ENCODE measurements at regions not wholly inside any gene's neighbourhood (a gene's known extent, or its start where the extent isn't known, plus 50 kb on each side); places are given as distances from the start of the nearest gene placed in this dataset.
A peak's percentile ranks its signal among the peaks of the same experiment; 100 is the strongest.
"Not testable (repeated sequence)": the region's sequence is repeated elsewhere in the genome, so short reads cannot be mapped to it uniquely, and the experiment has no call there.

DNA sequence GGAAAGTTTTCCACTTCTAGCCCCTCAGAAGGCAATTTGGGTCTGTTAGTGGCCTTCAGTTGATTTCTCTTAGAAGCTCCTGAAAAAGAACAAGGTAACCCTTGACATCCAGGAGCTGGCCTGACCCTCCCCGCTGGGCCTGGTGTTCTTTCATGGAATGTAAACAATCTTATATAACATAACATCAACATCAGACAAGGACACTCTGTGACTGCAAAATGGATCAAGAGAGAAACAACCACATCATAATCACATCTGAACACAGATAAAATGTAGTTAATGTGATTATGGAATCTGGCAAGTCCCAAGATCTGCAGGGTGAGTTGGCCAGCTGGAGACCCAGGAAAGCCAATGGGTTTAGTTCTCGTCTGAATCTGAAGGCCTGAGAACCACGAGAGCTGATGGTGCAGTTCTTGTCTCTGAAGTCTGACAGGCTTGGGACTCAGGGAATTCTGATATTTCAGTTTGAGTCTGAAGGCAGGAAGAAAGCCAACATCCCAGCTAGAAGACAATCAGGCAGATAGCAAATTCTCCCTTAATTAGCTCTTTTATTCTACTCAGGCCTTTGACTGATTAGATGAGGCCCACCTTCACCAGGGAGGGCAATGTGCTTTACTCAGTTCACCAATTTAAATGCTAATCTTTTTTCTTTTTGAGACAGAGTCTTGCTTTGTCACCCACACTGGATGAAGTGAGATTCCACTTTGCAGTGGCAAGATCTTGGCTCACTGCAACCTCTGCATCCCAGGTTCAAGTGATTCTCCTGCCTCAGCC is 91.4 kb upstream of the NAMPT start:
- no peak for DNase-seq (ENCODE audit: low read depth)

DNA sequence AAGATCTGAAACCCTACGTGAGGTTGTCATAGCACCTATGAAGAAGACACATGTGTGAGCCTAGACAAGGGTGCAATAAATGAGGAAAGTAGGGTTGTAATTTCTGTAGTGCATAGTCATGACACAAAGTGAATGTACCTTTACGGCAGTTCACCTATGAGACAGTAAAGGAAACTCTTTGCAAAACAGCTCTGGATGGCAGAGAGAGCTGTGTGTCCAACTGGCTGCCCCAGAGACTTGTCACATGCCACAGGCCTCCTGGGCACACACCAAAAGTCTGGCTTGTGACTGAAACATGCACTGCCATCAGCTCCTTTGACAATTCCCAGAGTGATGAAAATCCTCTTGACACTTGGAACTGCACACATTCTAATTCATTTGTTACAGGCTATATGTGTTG is 90.7 kb upstream of the NAMPT start:
- DNase-seq (ENCODE audit: low read depth), result no peak

DNA sequence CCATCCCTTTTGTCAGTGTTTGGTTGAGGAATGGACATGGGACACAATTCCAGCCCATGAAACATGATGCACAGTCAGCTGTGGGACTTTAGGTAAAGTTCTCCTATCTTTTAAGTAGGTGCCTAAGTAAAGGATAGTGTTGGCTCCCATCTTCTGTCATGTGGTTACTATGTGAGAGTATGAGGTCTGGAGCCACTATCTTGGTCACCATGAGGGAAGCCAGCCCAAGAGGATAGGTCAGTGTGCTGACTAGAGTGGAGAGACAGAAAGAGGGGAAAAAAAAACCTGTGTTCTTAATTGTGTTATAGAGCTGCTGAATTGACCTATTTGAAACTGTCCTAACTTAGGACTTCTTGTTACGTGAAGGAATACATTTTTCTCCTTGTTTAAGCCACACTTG is 89.7 kb upstream of the NAMPT start:
- no peak for DNase-seq (ENCODE audit: low read depth)

DNA sequence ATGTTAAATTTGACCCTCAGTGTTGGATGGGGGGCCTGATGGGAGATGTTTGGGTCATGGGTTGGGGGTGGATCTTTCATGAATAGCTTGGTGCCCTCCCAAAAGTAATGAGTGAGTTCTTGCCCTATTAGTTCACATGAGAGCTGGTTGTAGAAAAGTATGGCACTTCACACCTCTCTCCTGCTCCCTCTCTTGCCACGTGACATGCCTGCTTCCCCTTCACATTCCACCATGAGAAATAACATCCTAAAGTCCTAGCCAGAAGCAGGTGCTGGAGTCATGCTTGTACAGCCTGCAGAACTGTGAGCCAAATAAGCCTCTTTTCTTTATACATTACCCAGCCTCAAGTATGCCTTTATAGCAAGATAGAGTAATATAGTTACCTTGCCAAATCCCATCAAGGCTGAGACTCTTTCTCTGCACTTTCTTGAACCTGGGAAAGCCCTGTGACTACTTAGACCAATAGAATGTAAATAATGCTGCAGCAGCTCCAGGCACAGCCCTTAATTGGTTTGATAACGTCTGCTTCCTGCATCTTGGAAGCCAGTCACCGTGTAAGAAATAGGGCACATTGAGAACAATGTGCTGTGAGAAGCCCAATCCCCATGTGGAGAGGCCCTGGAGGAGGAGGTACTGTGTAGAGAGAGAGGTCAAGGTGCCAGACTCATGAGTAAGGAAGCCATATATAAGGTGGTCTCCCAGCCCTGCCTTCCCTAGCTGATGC is 88.0 kb upstream of the NAMPT start:
- no peak for DNase-seq (ENCODE audit: low read depth)

DNA sequence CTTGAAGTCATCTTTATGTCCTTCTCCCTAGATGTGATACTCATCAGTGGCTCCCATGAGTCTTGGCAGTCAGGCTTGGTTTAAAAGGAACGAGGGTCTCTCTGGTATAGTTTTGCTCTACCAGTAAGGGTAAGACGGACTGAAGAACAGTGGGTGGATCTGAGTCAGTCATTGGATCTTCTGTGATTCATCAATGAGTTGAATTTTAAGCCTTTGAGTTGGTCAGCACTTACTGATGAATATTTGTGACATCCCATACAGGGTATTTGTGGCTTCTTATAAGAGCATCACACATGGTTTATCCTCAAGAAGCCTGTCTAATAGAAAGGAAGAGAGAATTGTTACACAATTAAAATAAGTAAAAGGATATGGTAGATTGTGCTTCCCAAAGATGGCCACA is 87.3 kb upstream of the NAMPT start:
- DNase-seq (ENCODE audit: low read depth), result no peak

DNA sequence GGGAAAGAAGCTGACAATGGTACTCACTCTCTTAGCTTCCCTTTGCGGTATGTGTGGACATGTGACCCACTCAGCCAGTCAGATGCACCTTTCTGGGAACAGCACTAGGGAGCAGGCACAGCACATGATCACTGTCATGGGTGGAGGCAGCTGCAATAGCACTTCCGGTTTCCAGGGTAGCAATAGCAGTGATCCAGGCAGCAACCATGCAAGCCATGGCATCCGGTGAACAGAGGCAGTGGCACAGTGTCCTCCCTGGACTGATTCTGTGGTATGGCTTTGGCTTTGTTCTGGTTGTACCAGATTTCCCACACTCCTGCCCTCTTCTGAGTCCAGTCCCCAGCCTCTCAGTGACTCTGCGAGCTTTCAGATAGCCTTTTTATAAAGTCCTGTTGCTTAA is 86.8 kb upstream of the NAMPT start:
- DNase-seq (ENCODE audit: low read depth), result no peak

DNA sequence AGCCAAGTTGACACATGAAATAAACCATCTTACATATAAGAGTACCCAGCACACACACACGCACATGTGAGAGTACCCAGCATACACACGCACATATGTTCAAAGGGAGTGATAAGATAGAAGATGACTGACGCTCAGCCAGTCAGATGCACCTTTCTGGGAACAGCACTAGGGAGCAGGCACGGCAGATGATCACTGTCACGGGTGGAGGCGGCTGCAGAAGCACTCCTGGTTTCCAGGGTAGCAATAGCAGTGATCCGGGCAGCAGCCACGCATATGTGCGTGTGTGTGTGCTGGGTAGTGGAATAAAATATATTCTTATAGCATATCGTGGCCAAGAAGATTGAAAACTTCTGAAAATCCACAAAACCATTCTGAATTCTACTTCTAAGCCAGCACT is 85.8 kb upstream of the NAMPT start:
- DNase-seq (ENCODE audit: low read depth), result no peak

DNA sequence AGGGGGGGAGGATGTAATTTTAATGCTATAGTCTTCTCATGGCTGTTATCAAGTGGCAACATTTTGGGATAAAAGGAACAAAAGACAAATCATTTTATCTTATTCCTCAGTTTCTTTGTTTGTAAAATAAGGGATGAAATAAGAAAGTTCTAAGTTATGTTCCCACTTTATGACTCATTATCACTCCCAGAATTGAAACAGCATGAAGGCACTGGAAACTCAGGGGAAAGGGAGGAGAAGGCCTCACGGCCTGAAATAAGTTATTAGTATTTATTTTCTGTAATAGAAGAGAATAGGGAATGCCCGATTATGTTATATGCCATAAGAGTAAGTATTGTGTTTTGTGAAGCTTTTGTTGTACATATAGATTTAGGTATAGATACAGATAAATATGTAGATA is 85.0 kb upstream of the NAMPT start:
- no peak for DNase-seq (ENCODE audit: low read depth)

DNA sequence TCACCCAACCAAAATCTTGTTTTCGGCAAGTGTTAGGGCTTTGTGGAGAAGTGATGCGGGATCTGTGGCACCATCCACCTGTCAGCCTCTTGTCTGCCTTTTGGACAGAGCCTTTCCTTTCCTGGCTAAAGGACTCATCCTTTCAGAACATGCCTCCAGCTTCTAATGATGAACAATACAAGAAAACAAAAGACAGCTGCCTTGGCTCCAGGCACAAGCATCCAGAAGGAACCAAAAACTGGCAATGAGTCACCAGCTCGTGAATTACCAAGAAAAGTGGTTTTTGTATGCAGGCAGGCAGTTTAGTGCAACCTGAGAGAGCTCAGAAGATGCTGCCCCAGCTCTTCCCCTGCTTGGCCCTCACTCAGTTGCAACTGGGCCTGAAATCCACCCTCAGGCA is 84.6 kb upstream of the NAMPT start:
- no peak for DNase-seq (ENCODE audit: low read depth)

DNA sequence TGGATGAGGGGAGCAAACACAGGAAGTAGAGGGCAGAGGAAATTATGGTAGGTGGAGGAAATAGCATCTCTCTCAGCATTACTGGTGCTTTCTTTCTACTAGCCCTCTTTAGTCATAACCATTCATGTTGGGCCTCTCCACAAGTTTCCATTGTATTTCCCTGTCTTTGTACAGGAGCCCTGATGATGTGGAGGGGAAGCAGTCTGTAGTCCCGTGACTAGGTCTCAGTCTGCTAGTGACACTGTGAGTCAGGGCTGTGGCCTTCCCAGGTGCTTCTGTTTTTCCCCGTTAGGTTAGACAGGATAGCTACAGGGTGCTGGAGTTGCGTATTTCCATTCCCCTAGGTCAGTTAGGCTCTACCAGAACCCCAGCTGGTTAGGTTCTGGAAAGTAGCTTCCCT is 82.9 kb upstream of the NAMPT start:
- no peak for DNase-seq (ENCODE audit: low read depth)

DNA sequence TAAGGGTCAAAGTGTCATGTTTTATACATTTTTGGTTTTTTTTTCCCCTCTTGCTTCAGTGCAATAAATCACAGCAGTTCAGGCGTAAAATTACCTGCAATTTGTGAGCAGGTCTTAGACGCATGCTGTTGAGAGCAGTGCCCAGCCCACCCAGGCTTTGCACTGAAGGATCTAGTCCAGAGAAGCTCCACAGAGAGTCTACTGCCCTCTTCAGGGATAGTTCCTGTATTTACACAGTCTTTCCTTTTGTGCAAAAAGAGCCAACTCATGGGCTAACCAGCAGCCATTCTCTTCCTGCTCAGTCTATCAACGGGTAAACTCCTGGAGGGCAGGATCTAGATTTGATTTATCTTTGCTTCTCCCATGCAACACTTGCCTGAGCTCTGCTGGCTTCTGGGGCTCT is 82.2 kb upstream of the NAMPT start:
- no peak for DNase-seq (ENCODE audit: low read depth)

DNA sequence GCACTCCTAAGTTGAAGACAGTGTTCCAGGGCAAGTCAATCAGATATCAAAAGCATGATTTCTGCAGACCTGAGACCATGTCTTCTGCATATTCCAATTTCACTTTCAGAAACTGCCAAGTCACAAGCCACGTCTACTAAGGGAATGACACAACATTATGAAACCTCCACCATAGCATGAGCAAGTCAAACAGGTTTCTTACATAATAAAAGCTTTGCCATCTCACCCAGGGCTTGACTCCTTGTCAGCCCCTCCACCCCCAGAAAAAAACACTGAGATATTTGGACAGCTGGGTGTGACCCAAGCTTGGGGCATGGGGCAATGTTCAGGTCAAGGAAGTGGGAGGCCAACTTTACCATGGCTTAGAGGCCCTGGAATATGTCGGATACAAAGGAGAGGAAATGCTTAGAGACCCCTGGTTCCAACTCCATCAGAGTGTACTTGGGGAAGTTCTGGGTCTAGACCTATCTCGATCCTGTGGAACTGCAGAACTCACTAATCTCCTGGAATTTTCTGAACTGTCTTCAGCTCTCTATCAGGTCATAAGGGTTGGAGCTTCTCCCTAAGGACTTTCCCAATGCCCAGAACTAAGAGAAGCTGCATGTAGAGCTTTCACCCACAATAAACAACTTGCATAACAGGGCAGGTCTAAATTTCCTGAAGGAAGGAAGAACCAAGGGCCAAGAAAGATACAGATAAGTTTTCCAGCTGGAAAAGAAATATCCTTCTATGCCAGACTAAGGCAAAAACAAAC is 80.6 kb upstream of the NAMPT start:
- DNase-seq (ENCODE audit: low read depth), result no peak

DNA sequence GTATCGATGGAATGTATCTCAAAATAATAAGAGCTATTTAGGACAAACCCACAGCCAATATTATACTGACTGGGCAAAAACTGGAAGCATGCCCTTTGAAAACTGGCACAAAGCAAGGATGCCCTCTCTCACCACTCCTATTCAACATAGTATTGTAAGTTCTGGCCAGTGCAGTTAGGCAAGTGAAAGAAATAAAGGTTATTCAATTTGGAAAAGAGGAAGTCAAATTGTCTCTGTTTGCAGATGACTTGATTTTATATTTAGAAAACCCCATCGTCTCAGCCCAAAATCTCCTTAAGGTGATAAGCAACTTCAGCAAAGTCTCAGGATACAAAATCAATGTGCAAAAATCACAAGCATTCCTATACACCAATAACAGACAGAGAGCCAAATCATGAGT is 77.7 kb upstream of the NAMPT start:
- DNase-seq (ENCODE audit: low read depth), result not testable (repeated sequence)

DNA sequence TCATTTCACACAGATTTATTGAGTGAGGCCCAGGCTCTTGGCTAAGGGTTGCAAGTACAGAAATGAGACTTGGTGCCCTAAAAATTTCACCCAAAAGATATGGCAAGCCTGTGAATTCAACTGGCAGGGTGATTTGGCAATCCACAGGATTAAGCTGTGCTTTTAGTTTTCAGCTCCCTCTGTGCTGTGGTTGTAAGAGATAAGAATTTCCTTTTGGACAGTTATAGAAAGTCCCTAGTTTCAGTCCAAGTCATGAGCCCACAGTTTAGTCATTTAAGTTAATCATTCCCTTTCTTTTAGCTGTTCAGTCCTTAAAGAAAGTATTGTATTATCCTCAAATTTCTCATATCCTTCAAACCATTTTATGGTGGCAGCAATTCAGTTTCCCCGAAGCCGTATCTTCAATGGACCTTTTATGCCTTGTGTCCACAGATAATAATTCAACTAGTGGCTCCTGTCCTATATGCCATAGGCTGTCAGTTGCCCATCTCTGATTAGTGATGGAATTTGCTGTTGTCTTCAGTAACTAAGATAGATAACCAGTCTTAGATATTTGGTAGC is 73.4 kb upstream of the NAMPT start:
- no peak for DNase-seq (ENCODE audit: low read depth)

DNA sequence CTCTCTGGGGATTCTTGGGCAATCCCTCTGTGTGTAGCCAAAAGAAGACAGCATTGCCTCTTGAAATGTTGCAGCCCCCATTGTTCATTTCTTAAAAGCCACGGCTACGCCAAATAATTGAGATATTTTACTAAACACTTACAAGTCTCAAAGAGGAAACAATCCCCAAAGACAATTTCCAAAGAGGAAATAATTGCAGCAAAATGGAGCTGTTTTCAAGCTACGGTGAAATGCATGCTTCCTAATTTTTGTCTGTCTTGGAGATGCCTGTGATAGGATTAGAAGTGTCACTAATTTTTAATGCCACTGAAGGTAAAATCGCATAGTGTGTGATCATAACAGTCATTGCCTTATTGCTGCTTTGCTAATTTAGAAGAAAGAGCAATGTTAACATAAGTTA is 72.9 kb upstream of the NAMPT start:
- DNase-seq (ENCODE audit: low read depth), result no peak

DNA sequence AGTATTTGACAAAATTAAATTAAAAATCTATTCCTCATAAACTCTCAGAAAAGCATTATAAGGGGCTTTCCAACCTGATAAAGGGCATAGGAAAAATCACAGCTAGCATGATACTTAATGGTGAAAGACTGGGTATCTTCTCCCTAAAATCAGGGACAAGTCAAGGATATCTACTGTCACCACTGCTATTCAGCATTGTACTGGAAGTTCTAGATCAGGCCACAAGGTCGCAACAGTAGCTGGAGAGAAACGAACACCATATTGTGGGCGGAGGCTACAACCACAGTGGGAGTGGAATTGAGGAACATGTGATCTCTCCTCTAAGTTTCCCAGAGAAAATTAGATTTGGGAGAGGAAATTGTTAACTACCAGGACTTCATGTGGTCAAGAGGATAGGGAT is 70.0 kb upstream of the NAMPT start:
- DNase-seq (ENCODE audit: low read depth), result no peak

DNA sequence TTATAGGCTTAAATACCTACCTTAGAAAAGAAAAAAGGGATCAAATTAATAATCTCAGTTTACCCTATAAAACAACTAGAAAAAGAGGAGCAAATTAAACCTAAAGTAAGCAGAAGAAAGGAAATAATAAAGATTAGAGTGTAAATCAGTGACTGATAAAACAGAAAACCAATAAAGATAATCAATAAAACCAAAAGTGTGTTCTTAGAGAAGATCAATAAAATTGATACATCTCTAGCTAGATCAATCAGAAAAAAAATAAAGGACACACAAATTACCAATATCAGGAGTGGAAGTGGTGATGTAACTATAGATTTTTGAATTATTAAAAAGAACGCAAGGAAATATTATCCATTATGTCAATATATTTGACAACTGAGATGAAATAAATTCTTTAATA is 69.2 kb upstream of the NAMPT start:
- DNase-seq (ENCODE audit: low read depth), result no peak

DNA sequence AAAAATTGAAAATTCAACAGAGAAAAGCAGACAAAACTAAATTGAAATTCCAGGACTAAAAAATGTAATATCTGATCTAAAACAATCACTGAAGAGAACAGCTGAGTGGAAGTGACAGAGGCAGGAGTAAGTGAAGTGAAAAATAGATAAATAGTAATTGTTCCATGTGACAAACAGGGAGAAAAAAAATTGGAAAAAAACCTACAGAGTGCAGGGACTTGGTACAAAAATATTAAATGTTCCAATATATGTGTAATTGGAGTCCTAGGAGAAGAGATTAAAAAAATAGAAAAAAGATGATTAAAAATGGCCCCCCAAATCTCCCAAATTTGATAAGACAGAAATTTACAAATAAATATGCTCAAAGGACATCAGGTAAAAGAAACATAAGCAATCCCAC is 63.4 kb upstream of the NAMPT start:
- no peak for DNase-seq (ENCODE audit: low read depth)

DNA sequence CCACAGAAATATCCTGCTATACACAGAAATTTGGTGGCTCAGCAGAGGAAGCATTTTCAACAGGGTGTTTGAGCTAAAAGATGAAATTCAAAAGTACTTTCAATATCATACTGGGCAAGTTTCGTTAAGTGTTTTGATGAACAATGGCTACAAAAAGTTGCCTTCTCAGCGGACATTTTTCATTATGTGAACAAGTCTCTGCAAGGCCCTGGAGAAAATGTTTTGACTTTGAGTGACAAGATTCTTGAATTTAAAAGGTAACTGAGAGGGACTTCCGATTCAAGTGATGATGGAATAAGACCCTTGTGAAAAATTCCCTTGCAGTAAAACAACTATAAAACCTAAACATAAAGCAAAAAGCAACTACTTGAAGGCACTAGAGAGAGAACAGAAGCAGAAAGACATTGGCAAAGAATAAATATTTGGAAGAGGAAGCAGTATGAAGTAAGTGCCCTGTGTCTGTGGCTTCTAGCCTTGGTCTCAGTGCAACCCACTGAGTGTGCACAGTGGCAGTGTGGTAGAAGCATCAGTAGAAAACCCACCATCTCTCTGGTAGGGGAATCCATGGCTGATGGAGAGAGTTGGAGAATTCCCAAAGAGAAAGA is 62.5 kb upstream of the NAMPT start:
- DNase-seq (ENCODE audit: low read depth), result no peak

DNA sequence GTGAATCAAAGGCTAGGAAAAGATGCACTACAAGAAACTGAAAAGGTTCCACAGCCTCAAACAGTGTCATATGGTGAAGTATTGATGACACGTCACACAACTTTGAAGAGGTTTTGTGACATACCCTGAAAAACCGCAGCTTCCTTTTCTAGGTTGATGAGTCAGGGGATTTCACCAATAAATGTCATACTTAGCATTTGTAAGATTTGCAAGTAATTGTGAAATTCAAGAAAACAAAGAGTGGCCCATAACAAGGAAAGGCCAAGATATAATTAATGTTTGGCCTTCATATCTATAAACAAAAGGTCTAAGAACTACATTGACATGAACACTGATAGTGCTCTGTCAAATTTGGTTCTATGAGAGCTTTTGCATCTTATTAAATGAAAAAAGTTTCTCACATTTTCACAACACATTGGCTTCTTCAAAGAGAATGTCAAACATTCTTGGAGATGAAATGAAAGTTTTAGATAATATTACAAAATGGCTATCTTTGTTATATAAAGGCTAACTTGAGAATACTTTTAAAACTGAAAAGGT is 62.0 kb upstream of the NAMPT start:
- DNase-seq (ENCODE audit: low read depth), result peak; percentile 47

DNA sequence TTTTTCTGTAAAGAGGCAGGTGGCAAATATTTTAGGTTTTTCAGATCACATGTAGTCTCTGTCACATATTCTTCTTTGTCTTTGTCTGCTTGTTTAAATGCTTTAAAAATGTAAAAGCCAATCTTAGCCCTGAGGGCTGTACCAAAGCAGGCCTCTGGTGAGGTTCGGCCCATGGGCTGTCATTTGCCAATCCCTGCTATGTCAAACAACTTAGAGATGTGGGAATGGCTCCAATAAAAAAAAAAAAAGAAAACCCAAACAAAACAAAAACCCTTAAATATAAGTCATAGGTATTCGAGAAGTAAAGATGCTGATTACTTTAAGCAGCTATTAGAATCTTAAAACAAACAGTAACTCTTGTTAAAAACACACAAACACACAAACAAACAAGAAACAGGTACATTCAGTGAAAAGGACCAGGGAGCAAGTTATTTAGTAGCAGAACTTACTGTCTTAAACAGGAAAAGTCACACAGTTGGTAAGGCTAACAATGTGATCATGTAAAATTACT is 61.4 kb upstream of the NAMPT start:
- DNase-seq (ENCODE audit: low read depth), result no peak
